Mucosa of descending colon (tissue), 3 donors: ENCODE measurements at regions not wholly inside any gene's neighbourhood (a gene's known extent, or its start where the extent isn't known, plus 50 kb on each side); places are given as distances from the start of the nearest gene placed in this dataset.
"Not testable (repeated sequence)": the region's sequence is repeated elsewhere in the genome, so short reads cannot be mapped to it uniquely, and the experiment has no call there.

Experiments used
- ATAC-seq: fragments of 200-7000 bp; cut with Tn5 transposase; one replicate; pipeline ENCODE4 v1.9.1; 2020; ENCODE audit warnings: mild to moderate bottlenecking, moderate library complexity
- DNase-seq, 3 donors: peaks; one replicate each; pipeline ENCODE4 v3.0.0-alpha.2; 2020
- H3K36me3 ChIP-seq: fragments of 200-600 bp; one replicate; pipeline ENCODE4 v1.8.0; 2021; ENCODE audit warnings: low read depth, mild to moderate bottlenecking
- H3K4me1 ChIP-seq: fragments of 200-600 bp; one replicate; pipeline ENCODE4 v1.8.0; 2021; ENCODE audit warnings: low read depth, mild to moderate bottlenecking
- H3K4me3 ChIP-seq: fragments of 200-600 bp; one replicate; pipeline ENCODE4 v1.8.0; 2021; ENCODE audit warnings: mild to moderate bottlenecking
- H3K9me3 ChIP-seq: fragments of 200-600 bp; one replicate; pipeline ENCODE4 v1.8.0; 2021; ENCODE audit warnings: mild to moderate bottlenecking
- intact Hi-C, 2 donors: fragments of 100-400 bp; cut with DNase I in 1 of 2; cut with micrococcal nuclease in 1 of 2; formaldehyde crosslinking; loops; one replicate each; pipeline versions ENCODE4 v1.11.0 to v1.11.1; 2022; cut with DNase I, micrococcal nuclease
- TF ChIP-seq, protein P1 (sequence below): fragments of 200-600 bp; IDR thresholded peaks from one replicate; pipeline ENCODE4 v1.8.0; 2022; ENCODE audit warnings: antibody characterized with exemption, mild to moderate bottlenecking
- donor health status: DM: no; HTN: no; CAD: no; lungs with moderate emphysema.
- donor health status: DM: no; HTN: no; CAD: no.
- donor health status: DM: no; HTN: yes; CAD: no.

DNA sequence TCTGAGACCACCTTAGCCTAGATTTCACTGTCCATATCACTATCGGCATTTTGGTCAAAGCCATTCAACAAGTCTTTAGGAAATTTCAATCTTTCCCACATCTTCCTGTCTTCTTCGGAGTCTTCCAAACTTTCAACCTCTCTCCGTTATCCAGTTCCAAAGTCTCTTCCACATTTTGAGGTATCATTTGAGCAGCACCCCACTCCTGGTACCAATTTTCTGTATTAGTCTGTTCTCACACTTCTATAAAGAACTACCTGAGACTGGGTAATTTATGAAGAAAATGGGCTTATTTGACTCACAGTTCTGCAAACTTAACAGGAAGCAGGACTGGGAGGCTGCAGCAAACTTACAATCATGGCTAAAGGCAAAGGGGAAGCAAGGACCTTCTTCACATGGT lies 215.5 kb downstream of the CYLC2 start:
- DNase-seq = no peak
- intact Hi-C loops = no loop called here
- ATAC-seq = no peak
- Histone ChIP-seq H3K4me3 (no peak overlapping the region), H3K9me3 (peaks cover 29% of the 10 kb centered on the region), H3K4me1 (no peaks in the 10 kb centered on the region), H3K36me3 (no peaks in the 10 kb centered on the region)
- TF ChIP-seq, protein P1, sequence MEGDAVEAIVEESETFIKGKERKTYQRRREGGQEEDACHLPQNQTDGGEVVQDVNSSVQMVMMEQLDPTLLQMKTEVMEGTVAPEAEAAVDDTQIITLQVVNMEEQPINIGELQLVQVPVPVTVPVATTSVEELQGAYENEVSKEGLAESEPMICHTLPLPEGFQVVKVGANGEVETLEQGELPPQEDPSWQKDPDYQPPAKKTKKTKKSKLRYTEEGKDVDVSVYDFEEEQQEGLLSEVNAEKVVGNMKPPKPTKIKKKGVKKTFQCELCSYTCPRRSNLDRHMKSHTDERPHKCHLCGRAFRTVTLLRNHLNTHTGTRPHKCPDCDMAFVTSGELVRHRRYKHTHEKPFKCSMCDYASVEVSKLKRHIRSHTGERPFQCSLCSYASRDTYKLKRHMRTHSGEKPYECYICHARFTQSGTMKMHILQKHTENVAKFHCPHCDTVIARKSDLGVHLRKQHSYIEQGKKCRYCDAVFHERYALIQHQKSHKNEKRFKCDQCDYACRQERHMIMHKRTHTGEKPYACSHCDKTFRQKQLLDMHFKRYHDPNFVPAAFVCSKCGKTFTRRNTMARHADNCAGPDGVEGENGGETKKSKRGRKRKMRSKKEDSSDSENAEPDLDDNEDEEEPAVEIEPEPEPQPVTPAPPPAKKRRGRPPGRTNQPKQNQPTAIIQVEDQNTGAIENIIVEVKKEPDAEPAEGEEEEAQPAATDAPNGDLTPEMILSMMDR = no peak

DNA sequence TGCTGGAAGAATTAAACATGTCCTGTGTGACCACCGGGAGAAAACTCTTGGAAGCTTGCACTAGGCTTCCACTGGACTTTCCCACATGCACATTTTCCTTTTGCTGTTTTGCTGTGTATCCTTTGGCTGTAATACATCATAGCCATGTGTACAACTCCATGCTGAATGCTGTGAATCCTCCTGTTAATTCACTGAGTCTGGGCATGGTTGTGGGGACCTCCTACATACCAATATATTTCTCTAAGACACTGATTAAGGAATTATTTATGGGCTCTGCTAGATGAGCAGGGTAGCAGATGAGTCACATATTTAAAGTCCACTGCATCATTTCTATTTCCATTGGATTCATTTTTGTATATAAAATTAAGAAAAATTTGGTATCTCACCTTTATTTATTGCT lies 220.1 kb downstream of the CYLC2 start:
- Histone ChIP-seq H3K9me3 (peaks cover 23% of the 10 kb centered on the region), H3K36me3 (no peaks in the 10 kb centered on the region), H3K4me3 (no peak overlapping the region), H3K4me1 (no peaks in the 10 kb centered on the region)
- DNase-seq (no peak), ATAC-seq (no peak)
- intact Hi-C loops = no loop called here
- TF ChIP-seq, protein P1 = no peak

DNA sequence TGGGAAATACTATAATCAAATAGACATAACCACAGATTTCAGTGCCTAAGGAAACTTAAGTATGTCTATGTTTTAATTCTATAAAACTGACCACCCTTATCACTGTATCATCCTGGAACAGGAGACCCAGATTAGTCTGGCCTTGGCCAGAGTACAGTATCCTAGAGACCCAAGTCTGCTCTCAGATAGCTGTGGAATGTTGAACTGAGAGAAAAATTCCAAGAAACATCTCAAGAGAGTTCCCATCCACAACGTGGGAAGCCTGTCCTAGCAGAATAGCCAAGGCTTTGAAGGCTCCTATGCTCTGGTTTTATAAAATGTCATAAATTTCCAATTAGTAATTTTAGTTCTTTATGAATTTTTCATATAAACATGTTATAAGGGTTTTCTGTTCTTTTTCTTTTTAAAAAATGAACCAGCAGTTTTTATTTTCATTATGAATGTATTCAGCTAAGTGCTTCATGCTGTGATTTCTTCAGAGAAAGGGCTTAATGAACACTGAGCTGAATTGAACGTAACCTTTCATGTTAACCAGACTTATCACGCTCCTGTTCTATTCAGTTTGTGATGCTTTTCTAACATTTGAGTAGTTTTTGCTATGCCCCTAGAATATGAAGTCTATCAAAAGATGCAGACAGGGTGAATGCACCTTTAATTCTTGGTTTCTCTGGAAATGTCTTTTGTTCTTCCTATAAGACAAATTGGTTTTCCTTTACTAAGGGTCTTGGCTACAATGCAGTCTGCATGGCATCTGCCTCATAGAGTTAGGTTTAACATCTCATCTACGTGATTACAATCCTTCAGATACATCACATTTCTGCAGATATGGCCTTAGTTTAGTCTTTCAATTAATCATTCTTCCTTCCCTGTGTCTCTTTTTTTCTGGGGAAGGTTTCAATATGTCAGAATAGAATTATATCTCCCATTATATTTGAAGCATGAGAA lies 230.8 kb downstream of the CYLC2 start:
- H3K9me3 ChIP-seq = no peaks in the 10 kb centered on the region
- intact Hi-C loops = no loop called here
- DNase-seq = no peak
- no peaks in the 10 kb centered on the region for H3K4me1 ChIP-seq
- no peaks in the 10 kb centered on the region for H3K36me3 ChIP-seq
- TF ChIP-seq, protein P1 = no peak
- ATAC-seq = no peak
- H3K4me3 ChIP-seq = no peak overlapping the region

DNA sequence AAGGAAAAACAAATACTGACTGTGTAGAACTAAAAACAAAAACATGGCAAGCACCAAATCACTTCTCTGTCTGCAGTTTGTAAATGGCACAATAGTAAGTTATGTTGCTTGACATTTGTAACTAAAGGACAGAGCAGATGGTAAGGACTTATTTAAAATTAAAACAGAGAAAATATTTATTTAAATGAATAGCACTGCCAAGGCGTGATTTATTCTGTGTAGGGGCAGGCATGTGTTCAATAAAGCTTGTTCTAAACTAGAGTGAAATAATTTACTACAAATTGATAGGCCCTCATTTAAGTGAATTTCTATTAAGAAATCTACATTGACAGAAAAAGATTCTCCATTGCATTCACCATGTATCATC lies 231.5 kb downstream of the CYLC2 start:
- ATAC-seq (no peak), DNase-seq (no peak)
- Histone ChIP-seq H3K4me1 (no peaks in the 10 kb centered on the region), H3K9me3 (no peaks in the 10 kb centered on the region), H3K36me3 (no peaks in the 10 kb centered on the region), H3K4me3 (no peak overlapping the region)
- intact Hi-C loops = no loop called here
- TF ChIP-seq, protein P1 = no peak

DNA sequence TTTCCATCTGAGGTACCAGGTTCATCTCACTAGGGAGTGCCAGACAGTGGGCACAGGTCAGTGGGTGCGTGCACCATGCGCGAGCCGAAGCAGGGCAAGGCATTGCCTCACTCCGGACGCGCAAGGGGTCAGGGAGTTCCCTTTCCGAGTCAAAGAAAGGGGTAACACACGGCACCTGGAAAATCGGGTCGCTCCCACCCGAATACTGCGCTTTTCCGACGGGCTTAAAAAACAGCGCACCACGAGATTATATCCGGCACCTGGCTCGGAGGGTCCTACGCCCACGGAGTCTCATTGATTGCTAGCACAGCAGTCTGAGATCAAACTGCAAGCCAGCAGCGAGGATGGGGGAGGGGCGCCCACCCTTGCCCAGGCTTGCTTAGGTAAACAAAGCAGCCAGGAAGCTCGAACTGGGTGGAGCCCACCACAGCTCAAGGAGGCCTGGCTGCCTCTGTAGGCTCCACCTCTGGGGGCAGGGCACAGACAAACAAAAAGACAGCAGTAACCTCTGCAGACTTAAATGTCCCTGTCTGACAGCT lies 242.5 kb downstream of the CYLC2 start:
- H3K4me1 ChIP-seq, H3K36me3 ChIP-seq, ATAC-seq, H3K4me3 ChIP-seq, DNase-seq, intact Hi-C loops: not testable (repeated sequence)
- H3K9me3 ChIP-seq = peaks cover 13% of the 10 kb centered on the region

DNA sequence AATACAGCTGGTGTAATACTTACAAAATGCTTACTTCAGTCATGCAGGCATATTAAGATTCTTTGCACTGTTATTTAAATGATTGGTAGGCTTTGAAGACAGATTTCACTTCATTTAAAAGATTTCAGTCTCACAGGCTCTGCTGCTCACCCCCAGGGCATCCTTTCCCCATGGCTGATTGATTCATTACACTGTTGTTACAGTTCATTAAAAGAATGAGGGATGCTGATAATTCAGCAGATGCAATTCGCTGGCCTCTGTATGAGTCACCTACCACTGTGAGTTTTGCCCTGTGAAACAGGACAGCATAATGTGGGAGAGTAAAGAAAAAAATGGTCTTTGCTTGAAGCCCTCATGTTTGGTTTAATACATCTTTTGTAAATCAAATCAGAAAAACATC lies 246.9 kb downstream of the CYLC2 start:
- peaks cover 5% of the 10 kb centered on the region for H3K9me3 ChIP-seq
- no peak overlapping the region for H3K4me3 ChIP-seq
- no peaks in the 10 kb centered on the region for H3K36me3 ChIP-seq
- DNase-seq = no peak
- TF ChIP-seq, protein P1 = no peak
- H3K4me1 ChIP-seq = no peaks in the 10 kb centered on the region
- intact Hi-C loops = no loop called here
- ATAC-seq = no peak
